A673 (cell line): ENCODE measurements at regions not wholly inside any gene's neighbourhood (a gene's known extent, or its start where the extent isn't known, plus 50 kb on each side); places are given as distances from the start of the nearest gene placed in this dataset.

ENCODE experiments used
- BruUV-seq: library from RNA; stranded (reverse); fragments of 400-500 nt; replicated peaks from 2 replicates; lab custom pipeline; 2021; lab: Mats Ljungman, UMichigan
- CTCF ChIA-PET: fragments of 300-600 bp; sonication (Branson Sonifier 250); formaldehyde crosslinking; loops from one replicate; lab custom pipeline; 2022; ENCODE audit warnings: antibody characterized with exemption; lab: Charles Lee
- POLR2A ChIA-PET: fragments of 300-600 bp; sonication (Branson Sonifier 250); formaldehyde crosslinking; loops from one replicate; lab custom pipeline; 2022; ENCODE audit warnings: antibody characterized with exemption; ENCODE audit not compliant: low non-redundant PET; lab: Charles Lee
- DNase-seq: peaks from one replicate; pipeline ENCODE4 v3.0.0-alpha.2; 2015; ENCODE audit warnings: low spot score
- H3K27ac ChIP-seq: fragments of 200-600 bp; sonication (generic); 2 replicates; pipeline ENCODE4 v1.5.1; 2016; ENCODE audit warnings: mixed run types, low read depth, mild to moderate bottlenecking, mixed read lengths, antibody characterized with exemption, low read length; ENCODE audit not compliant: poor library complexity, severe bottlenecking
- H3K27me3 ChIP-seq: fragments of 200-600 bp; sonication (generic); replicated peaks from 2 replicates; pipeline ENCODE4 v1.6.1; 2017; ENCODE audit warnings: mixed run types, low read depth, mild to moderate bottlenecking, mixed read lengths, antibody characterized with exemption, low read length; ENCODE audit not compliant: insufficient read depth, poor library complexity
- H3K36me3 ChIP-seq: fragments of 200-600 bp; sonication (generic); 2 replicates; pipeline ENCODE4 v1.6.1; 2016; ENCODE audit warnings: mixed run types, mild to moderate bottlenecking, mixed read lengths, antibody characterized with exemption, low read length; ENCODE audit not compliant: insufficient read depth, poor library complexity, severe bottlenecking
- H3K4me1 ChIP-seq: fragments of 200-600 bp; sonication (generic); 2 replicates; pipeline ENCODE4 v1.6.1; 2017; ENCODE audit warnings: mixed run types, mild to moderate bottlenecking, mixed read lengths, antibody characterized with exemption, low read length; ENCODE audit not compliant: insufficient read depth, poor library complexity, severe bottlenecking
- H3K4me3 ChIP-seq: fragments of 200-600 bp; sonication (generic); 2 replicates; pipeline ENCODE4 v1.5.1; 2016; ENCODE audit warnings: low read depth, mixed run types, mild to moderate bottlenecking, mixed read lengths, low read length; ENCODE audit not compliant: poor library complexity, severe bottlenecking
- H3K9me3 ChIP-seq: fragments of 200-600 bp; sonication (generic); 2 replicates; pipeline ENCODE4 v1.6.1; 2016; ENCODE audit warnings: mixed run types, low read depth, mild to moderate bottlenecking, mixed read lengths, antibody characterized with exemption, low read length; ENCODE audit not compliant: poor library complexity, severe bottlenecking
- CTCF ChIP-seq: fragments of 300-800, 200-600 bp; sonication (generic); conservative IDR thresholded peaks from 2 replicates; pipeline ENCODE4 v1.5.1; 2017; ENCODE audit warnings: low read depth, mild to moderate bottlenecking, antibody characterized with exemption, low read length, moderate library complexity, mixed read lengths
- EZH2 ChIP-seq: fragments of 200-600 bp; sonication (generic); IDR thresholded peaks from 2 replicates; pipeline ENCODE4 v1.6.1; 2017; ENCODE audit warnings: borderline replicate concordance, low read depth, mild to moderate bottlenecking, mixed read lengths, antibody characterized with exemption, low read length; ENCODE audit not compliant: poor library complexity, severe bottlenecking
- intact Hi-C: fragments of 100-400 bp; cut with micrococcal nuclease; formaldehyde crosslinking; loops from one replicate; pipeline ENCODE4 v1.10.0; 2022; ENCODE audit not compliant: unreplicated experiment

GRCh38 chr14:76323331-76324050, 52.4 kb upstream of the ESRRB start:
- Histone ChIP-seq H3K9me3 (no peaks in the 10 kb centered on the region), H3K27ac (no peak overlapping the region), H3K36me3 (no peaks in the 10 kb centered on the region), H3K27me3 (peaks cover 94% of the 10 kb centered on the region), H3K4me1 (no peaks in the 10 kb centered on the region), H3K4me3 (no peak overlapping the region)
- ChIA-PET CTCF (no interaction called here), POLR2A (no interaction called here)
- no TSS peak for BruUV-seq
- TF ChIP-seq CTCF (no peak), EZH2 (no peak)
- intact Hi-C loops = no loop called here
- no peak for DNase-seq

- BruUV-seq = no TSS peak
- no peaks in the 10 kb centered on the region for H3K36me3 ChIP-seq
- TF ChIP-seq CTCF (no peak), EZH2 (no peak)
- POLR2A ChIA-PET = no interaction called here
- H3K9me3 ChIP-seq = no peaks in the 10 kb centered on the region
- H3K4me1 ChIP-seq = no peaks in the 10 kb centered on the region
- DNase-seq = no peak
- H3K4me3 ChIP-seq = no peak overlapping the region
- intact Hi-C loops = no loop called here
- no peak overlapping the region for H3K27ac ChIP-seq
- H3K27me3 ChIP-seq = peaks cover 94% of the 10 kb centered on the region
- CTCF ChIA-PET = interaction anchor here (0.7 kb wide), 1 partner anchor 83 kb away, joined by 3 read pairs; no protein-coding TSS in a partner anchor
Observed at GRCh38 chr14:76324133-76324532, 51.8 kb upstream of the ESRRB start.
